Osteoblast (primary cell): ENCODE measurements at regions not wholly inside any gene's neighbourhood (a gene's known extent, or its start where the extent isn't known, plus 50 kb on each side); places are given as distances from the start of the nearest gene placed in this dataset.

Experiments used
- DNase-seq: peaks from one replicate; pipeline ENCODE4 v3.0.0; 2011; ENCODE audit warnings: low spot score, mixed read lengths; ENCODE audit not compliant: insufficient read length; ENCODE audit errors: missing footprints
- H2AFZ ChIP-seq: 2 replicates; pipeline ENCODE4 v1.6.0; 2011; ENCODE audit warnings: mild to moderate bottlenecking, low read length
- H3K27ac ChIP-seq: 2 replicates; pipeline ENCODE4 v1.5.1; 2011; ENCODE audit warnings: mild to moderate bottlenecking, low read depth, low read length, moderate library complexity
- H3K27me3 ChIP-seq: 2 replicates; pipeline ENCODE4 v1.6.0; 2012; ENCODE audit warnings: mild to moderate bottlenecking, control low read depth, inconsistent platforms, low read length, moderate library complexity; ENCODE audit not compliant: insufficient read depth
- H3K36me3 ChIP-seq: 2 replicates; pipeline ENCODE4 v1.5.1; 2011; ENCODE audit warnings: mild to moderate bottlenecking, low read length, control low read depth, moderate library complexity; ENCODE audit not compliant: insufficient read depth
- H3K4me1 ChIP-seq: 2 replicates; pipeline ENCODE4 v1.5.1; 2011; ENCODE audit warnings: mild to moderate bottlenecking, low read length, control low read depth, moderate library complexity; ENCODE audit not compliant: insufficient read depth
- H3K4me2 ChIP-seq: 2 replicates; pipeline ENCODE4 v1.6.0; 2011; ENCODE audit warnings: mild to moderate bottlenecking, low read length; ENCODE audit not compliant: insufficient read depth
- H3K4me3 ChIP-seq: fragments of 200-600 bp; sonication (generic); 3 replicates; pipeline ENCODE4 v1.5.1; 2012; ENCODE audit warnings: mild to moderate bottlenecking, low read length, inconsistent platforms; ENCODE audit not compliant: insufficient read depth
- H3K79me2 ChIP-seq: 2 replicates; pipeline ENCODE4 v1.6.0; 2012; ENCODE audit warnings: mild to moderate bottlenecking, low read length, control low read depth, inconsistent platforms; ENCODE audit not compliant: insufficient read depth
- H3K9me3 ChIP-seq: 2 replicates; pipeline ENCODE4 v1.5.1; 2011; ENCODE audit warnings: low read depth, low read length, control low read depth
- H4K20me1 ChIP-seq: 2 replicates; pipeline ENCODE4 v1.6.0; 2012; ENCODE audit warnings: mild to moderate bottlenecking, low read length, control low read depth; ENCODE audit not compliant: insufficient read depth
- CTCF ChIP-seq: IDR thresholded peaks from 2 replicates; pipeline ENCODE4 v1.5.1; 2011; ENCODE audit warnings: mild to moderate bottlenecking, low read depth, low read length, moderate library complexity; ENCODE audit errors: extremely low read depth

GRCh38 chr2:8582191-8582590, 99.7 kb upstream of the ID2 start:
- Histone ChIP-seq H3K79me2 (no peaks in the 10 kb centered on the region), H2AFZ (no peak overlapping the region), H3K4me1 (no peaks in the 10 kb centered on the region), H4K20me1 (no peaks in the 10 kb centered on the region), H3K36me3 (no peaks in the 10 kb centered on the region), H3K9me3 (no peaks in the 10 kb centered on the region), H3K27ac (no peak overlapping the region), H3K4me3 (no peak overlapping the region), H3K4me2 (no peak overlapping the region), H3K27me3 (peaks cover 6% of the 10 kb centered on the region)
- no peak for DNase-seq
- TF ChIP-seq CTCF: no peak

GRCh38 chr2:8582651-8583399, 99.0 kb upstream of the ID2 start:
- no peaks in the 10 kb centered on the region for H4K20me1 ChIP-seq
- H3K4me3 ChIP-seq: no peak overlapping the region
- no peak for TF ChIP-seq CTCF
- no peak overlapping the region for H3K27ac ChIP-seq
- H3K4me1 ChIP-seq: no peaks in the 10 kb centered on the region
- peaks cover 3% of the 10 kb centered on the region for H3K27me3 ChIP-seq
- H3K36me3 ChIP-seq: no peaks in the 10 kb centered on the region
- peak; percentile 85 for DNase-seq
- no peaks in the 10 kb centered on the region for H3K79me2 ChIP-seq
- no peaks in the 10 kb centered on the region for H3K9me3 ChIP-seq
- H2AFZ ChIP-seq: no peak overlapping the region
- H3K4me2 ChIP-seq: no peak overlapping the region

GRCh38 chr2:8583400-8584173, 98.3 kb upstream of the ID2 start:
- Histone ChIP-seq H3K4me2 (no peak overlapping the region), H3K79me2 (no peaks in the 10 kb centered on the region), H3K27ac (no peak overlapping the region), H3K36me3 (no peaks in the 10 kb centered on the region), H3K27me3 (peaks cover 7% of the 10 kb centered on the region), H3K9me3 (no peaks in the 10 kb centered on the region), H3K4me3 (no peak overlapping the region), H2AFZ (no peak overlapping the region), H4K20me1 (no peaks in the 10 kb centered on the region), H3K4me1 (no peaks in the 10 kb centered on the region)
- no peak for TF ChIP-seq CTCF
- peak; percentile 86 for DNase-seq
